DOHH2 (cell line): ENCODE measurements at regions not wholly inside any gene's neighbourhood (a gene's known extent, or its start where the extent isn't known, plus 50 kb on each side); places are given as distances from the start of the nearest gene placed in this dataset.
A peak's percentile ranks its signal among the peaks of the same experiment; 100 is the strongest.

Experiments
- H3F3A ChIP-seq: fragments of 200-600 bp; sonication (generic), shearing (Covaris generic); 2 replicates; pipeline ENCODE4 v1.6.0; 2016; ENCODE audit warnings: antibody characterized with exemption, mild to moderate bottlenecking; ENCODE audit not compliant: control insufficient read depth, insufficient read depth
- H3K27ac ChIP-seq: fragments of 200-600 bp; sonication (generic); 2 replicates; pipeline ENCODE4 v1.5.1; 2014; ENCODE audit warnings: low read depth, mild to moderate bottlenecking, low read length, moderate library complexity
- H3K27me3 ChIP-seq: fragments of 200-600 bp; sonication (generic); 2 replicates; pipeline ENCODE4 v1.6.1; 2014; ENCODE audit warnings: mild to moderate bottlenecking, low read length, mixed read lengths; ENCODE audit not compliant: control insufficient read depth
- H3K36me3 ChIP-seq: fragments of 200-600 bp; sonication (generic); 2 replicates; pipeline ENCODE4 v1.6.1; 2014; ENCODE audit warnings: mild to moderate bottlenecking, low read length, moderate library complexity, mixed read lengths; ENCODE audit not compliant: control insufficient read depth
- H3K4me1 ChIP-seq: fragments of 200-600 bp; sonication (generic); 2 replicates; pipeline ENCODE4 v1.6.1; 2014; ENCODE audit warnings: mild to moderate bottlenecking, low read length, mixed read lengths; ENCODE audit not compliant: control insufficient read depth
- H3K4me2 ChIP-seq: fragments of 200-600 bp; sonication (generic); 2 replicates; pipeline ENCODE4 v1.6.0; 2014; ENCODE audit warnings: mild to moderate bottlenecking, low read length, moderate library complexity
- H3K4me3 ChIP-seq: fragments of 200-600 bp; sonication (generic); 2 replicates; pipeline ENCODE4 v1.5.1; 2014; ENCODE audit warnings: mild to moderate bottlenecking, low read length, mixed read lengths
- H3K79me2 ChIP-seq: fragments of 200-600 bp; sonication (generic); 2 replicates; pipeline ENCODE4 v1.6.1; 2014; ENCODE audit warnings: mild to moderate bottlenecking, low read length, mixed read lengths; ENCODE audit not compliant: control insufficient read depth
- H3K9me2 ChIP-seq: fragments of 200-600 bp; sonication (generic); replicated peaks from 2 replicates; pipeline ENCODE4 v1.6.1; 2014; ENCODE audit warnings: mild to moderate bottlenecking, low read length, mixed read lengths; ENCODE audit not compliant: control insufficient read depth
- H3K9me3 ChIP-seq: fragments of 200-600 bp; sonication (generic); 2 replicates; pipeline ENCODE4 v1.6.1; 2014; ENCODE audit warnings: antibody characterized with exemption, low read length, mixed read lengths; ENCODE audit not compliant: control insufficient read depth, insufficient read depth
- H4K20me1 ChIP-seq: fragments of 200-600 bp; sonication (generic); 2 replicates; pipeline ENCODE4 v1.6.0; 2014; ENCODE audit warnings: low read depth, mild to moderate bottlenecking, antibody characterized with exemption, low read length, moderate library complexity; ENCODE audit not compliant: control insufficient read depth, insufficient read depth
- CTCF ChIP-seq: fragments of 200-600 bp; sonication (generic); IDR thresholded peaks from one replicate; pipeline ENCODE4 v1.5.1; 2014; ENCODE audit warnings: antibody characterized with exemption, mild to moderate bottlenecking, low read depth, low read length; ENCODE audit not compliant: poor library complexity, severe bottlenecking
- EZH2phosphoT487 ChIP-seq: fragments of 200-600 bp; sonication (generic); IDR thresholded peaks from 2 replicates; pipeline ENCODE4 v1.6.1; 2017; ENCODE audit warnings: borderline replicate concordance, mild to moderate bottlenecking, antibody characterized with exemption, low read length, moderate library complexity, mixed read lengths

- peaks cover 96% of the 10 kb centered on the region for H3K4me1 ChIP-seq
- H3K9me3 ChIP-seq, result peaks cover 4% of the 10 kb centered on the region; the same call in 1 of the 2 replicates
- H3K27ac ChIP-seq, result no peak overlapping the region
- peaks cover 4% of the 10 kb centered on the region; the same call in 1 of the 2 replicates for H3K36me3 ChIP-seq
- no peaks in the 10 kb centered on the region for H4K20me1 ChIP-seq
- no peaks in the 10 kb centered on the region for H3K27me3 ChIP-seq
- no peaks in the 10 kb centered on the region for H3K9me2 ChIP-seq
- H3F3A ChIP-seq, result peaks cover 14% of the 10 kb centered on the region
- no peak for TF ChIP-seq EZH2phosphoT487
- no peak for TF ChIP-seq CTCF
- H3K79me2 ChIP-seq, result no peaks in the 10 kb centered on the region
- no peak overlapping the region for H3K4me3 ChIP-seq
- no peak overlapping the region for H3K4me2 ChIP-seq
These were observed 64.7 kb downstream of the KLF15 start for GRCh38 chr3:126292318-126293070.

DNA sequence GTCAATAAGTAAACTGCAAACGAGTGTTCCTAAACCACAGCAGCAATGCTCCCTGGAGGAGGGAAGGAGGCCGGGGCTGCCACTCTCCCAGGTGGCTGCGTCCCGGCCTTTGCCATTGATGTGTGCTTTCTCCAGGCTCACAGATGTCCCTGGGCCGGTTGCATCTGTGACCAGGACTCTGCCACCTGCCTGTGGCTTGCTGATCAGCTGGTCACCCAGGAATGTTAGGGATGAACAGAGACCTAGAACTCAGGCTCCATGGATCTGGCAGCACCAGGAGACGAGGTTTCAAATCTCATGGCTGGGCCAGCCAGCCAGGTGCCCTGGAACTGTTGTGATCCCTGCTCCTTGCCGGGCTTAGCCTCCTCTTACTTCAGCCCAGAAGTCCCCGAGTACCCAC, 65.7 kb downstream of the KLF15 start:
- H3K9me3 ChIP-seq, result 0 out of 2 replicates have a peak, but pooled peaks cover 1% of the 10 kb centered on the region
- H3F3A ChIP-seq, result peaks cover 14% of the 10 kb centered on the region
- H3K27ac ChIP-seq, result peak overlapping the region; percentile 61
- H3K36me3 ChIP-seq, result peaks cover 1% of the 10 kb centered on the region; the same call in 1 of the 2 replicates
- TF ChIP-seq CTCF (no peak), EZH2phosphoT487 (no peak)
- peak overlapping the region; percentile 48; the same call in 1 of the 2 replicates for H3K4me3 ChIP-seq
- peaks cover 97% of the 10 kb centered on the region for H3K4me1 ChIP-seq
- H4K20me1 ChIP-seq, result no peaks in the 10 kb centered on the region
- H3K4me2 ChIP-seq, result peak overlapping the region; percentile 86
- H3K27me3 ChIP-seq, result no peaks in the 10 kb centered on the region
- H3K79me2 ChIP-seq, result no peaks in the 10 kb centered on the region
- H3K9me2 ChIP-seq, result no peaks in the 10 kb centered on the region

DNA sequence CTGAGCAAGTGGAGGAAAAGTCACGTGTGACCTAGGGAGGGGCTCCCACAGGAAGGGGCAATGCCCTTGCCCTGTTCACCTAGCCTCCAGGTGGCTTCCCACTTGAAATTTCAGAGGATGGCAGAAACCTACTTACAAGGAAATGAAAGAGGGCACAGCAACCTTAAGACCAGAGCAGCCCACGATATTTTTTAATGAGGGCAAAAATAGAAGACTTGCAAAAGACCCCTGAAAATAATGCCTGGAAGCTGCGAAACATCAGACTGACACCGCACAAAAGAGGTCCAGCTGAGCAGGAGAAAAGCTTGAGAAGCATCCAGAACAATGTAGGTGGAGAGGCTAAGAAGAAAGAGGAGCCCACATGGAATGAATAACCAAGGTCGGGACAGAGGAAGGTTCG, 66.1 kb downstream of the KLF15 start:
- Histone ChIP-seq H3K27me3 (no peaks in the 10 kb centered on the region), H3K4me2 (peak overlapping the region; percentile 86)

More for the DNA sequence above, 66.1 kb downstream of the KLF15 start:
- peak overlapping the region; percentile 48 for H3K4me3 ChIP-seq
- no peaks in the 10 kb centered on the region for H3K36me3 ChIP-seq
- H3K9me3 ChIP-seq, result no peaks in the 10 kb centered on the region
- no peaks in the 10 kb centered on the region for H4K20me1 ChIP-seq
- peaks cover 97% of the 10 kb centered on the region for H3K4me1 ChIP-seq
- peaks cover 14% of the 10 kb centered on the region for H3F3A ChIP-seq
- H3K27ac ChIP-seq, result peak overlapping the region; percentile 61
- TF ChIP-seq CTCF (peak; percentile 24), EZH2phosphoT487 (no peak)
- H3K79me2 ChIP-seq, result no peaks in the 10 kb centered on the region
- H3K9me2 ChIP-seq, result no peaks in the 10 kb centered on the region
